ENCODE measurements at regions not wholly inside any gene's neighbourhood (a gene's known extent, or its start where the extent isn't known, plus 50 kb on each side); places are given as distances from the start of the nearest gene placed in this dataset.
"Not testable (repeated sequence)": the region's sequence is repeated elsewhere in the genome, so short reads cannot be mapped to it uniquely, and the experiment has no call there.

DNA sequence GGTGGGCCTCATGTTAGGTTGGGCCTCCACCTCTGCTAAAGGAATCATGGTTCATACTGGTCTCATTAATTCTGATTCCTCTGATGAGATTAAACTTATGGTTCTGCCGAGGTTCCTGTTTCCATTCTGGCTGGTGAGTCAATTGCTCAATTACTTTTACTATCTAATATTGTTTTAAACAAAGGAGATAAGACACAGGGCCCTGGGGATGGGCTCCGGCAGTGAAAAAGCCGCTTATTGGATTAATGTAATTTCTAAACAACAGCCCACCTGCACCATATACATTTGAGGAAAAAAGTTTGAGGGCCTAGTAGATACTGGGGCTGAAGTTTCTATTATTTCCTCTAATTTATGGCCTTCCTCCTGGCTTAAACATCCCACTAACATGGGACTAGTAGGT, 610.4 kb upstream of the ACO1 start:
- TF ChIP-seq, protein P1, sequence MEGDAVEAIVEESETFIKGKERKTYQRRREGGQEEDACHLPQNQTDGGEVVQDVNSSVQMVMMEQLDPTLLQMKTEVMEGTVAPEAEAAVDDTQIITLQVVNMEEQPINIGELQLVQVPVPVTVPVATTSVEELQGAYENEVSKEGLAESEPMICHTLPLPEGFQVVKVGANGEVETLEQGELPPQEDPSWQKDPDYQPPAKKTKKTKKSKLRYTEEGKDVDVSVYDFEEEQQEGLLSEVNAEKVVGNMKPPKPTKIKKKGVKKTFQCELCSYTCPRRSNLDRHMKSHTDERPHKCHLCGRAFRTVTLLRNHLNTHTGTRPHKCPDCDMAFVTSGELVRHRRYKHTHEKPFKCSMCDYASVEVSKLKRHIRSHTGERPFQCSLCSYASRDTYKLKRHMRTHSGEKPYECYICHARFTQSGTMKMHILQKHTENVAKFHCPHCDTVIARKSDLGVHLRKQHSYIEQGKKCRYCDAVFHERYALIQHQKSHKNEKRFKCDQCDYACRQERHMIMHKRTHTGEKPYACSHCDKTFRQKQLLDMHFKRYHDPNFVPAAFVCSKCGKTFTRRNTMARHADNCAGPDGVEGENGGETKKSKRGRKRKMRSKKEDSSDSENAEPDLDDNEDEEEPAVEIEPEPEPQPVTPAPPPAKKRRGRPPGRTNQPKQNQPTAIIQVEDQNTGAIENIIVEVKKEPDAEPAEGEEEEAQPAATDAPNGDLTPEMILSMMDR (IDR thresholded peaks at IDR 0.05; ENCODE audit: low read depth, low read length, poor library complexity, severe bottlenecking) = not testable (repeated sequence)
- not testable (repeated sequence) for TF ChIP-seq EZH2phosphoT487 (IDR thresholded peaks at IDR 0.05; ENCODE audit: borderline replicate concordance, low read length)

All from DOHH2 (cell line).